22Rv1 (cell line): ENCODE measurements at regions not wholly inside any gene's neighbourhood (a gene's known extent, or its start where the extent isn't known, plus 50 kb on each side); places are given as distances from the start of the nearest gene placed in this dataset.

Source experiments
- CTCF ChIP-seq: fragments of 450-650 bp; IDR thresholded peaks from 2 replicates; pipeline ENCODE4 v1.5.1; 2017; ENCODE audit warnings: mild to moderate bottlenecking
- ZFX ChIP-seq: fragments of 450-650 bp; IDR thresholded peaks from 2 replicates; pipeline ENCODE4 v1.6.1; 2017; ENCODE audit warnings: antibody characterized with exemption, borderline replicate concordance

GRCh38 chr5:36438765-36439561 is 137.3 kb upstream of the RANBP3L start:
- TF ChIP-seq CTCF, result no peak
- TF ChIP-seq ZFX, result no peak
